ENCODE measurements at regions not wholly inside any gene's neighbourhood (a gene's known extent, or its start where the extent isn't known, plus 50 kb on each side); places are given as distances from the start of the nearest gene placed in this dataset.

- no peak for DNase-seq
These were observed 88.1 kb downstream of the YTHDF1 start for GRCh38 chr20:63127700-63128364.

- no peak for DNase-seq
These were observed 88.8 kb downstream of the YTHDF1 start for GRCh38 chr20:63126876-63127699.

- DNase-seq, result no peak
These were observed 89.9 kb downstream of the YTHDF1 start for GRCh38 chr20:63125838-63126601.

- DNase-seq, result no peak
These were observed 90.4 kb downstream of the YTHDF1 start for GRCh38 chr20:63125581-63125837.

- DNase-seq, result no peak
These were observed 91.0 kb downstream of the YTHDF1 start for GRCh38 chr20:63124782-63125580.

- DNase-seq, result peak; percentile 71
These were observed 91.7 kb downstream of the YTHDF1 start for GRCh38 chr20:63124092-63124781.

GRCh38 chr20:63123331-63123741, 92.6 kb downstream of the YTHDF1 start:
- DNase-seq, result no peak

GRCh38 chr20:63122626-63123025, 93.3 kb downstream of the YTHDF1 start:
- DNase-seq, result no peak

GRCh38 chr20:63121749-63122405, 94.1 kb downstream of the YTHDF1 start:
- no peak for DNase-seq

- no peak for DNase-seq
These were observed 94.7 kb downstream of the YTHDF1 start for GRCh38 chr20:63121246-63121645.

- DNase-seq, result no peak
These were observed 95.2 kb downstream of the YTHDF1 start for GRCh38 chr20:63120808-63121090.

- no peak for DNase-seq
These were observed 95.7 kb downstream of the YTHDF1 start for GRCh38 chr20:63119963-63120807.

- DNase-seq, result no peak
These were observed 96.6 kb downstream of the YTHDF1 start for GRCh38 chr20:63119121-63119962.

- no peak for DNase-seq
These were observed 97.4 kb downstream of the YTHDF1 start for GRCh38 chr20:63118303-63119120.

GRCh38 chr20:63117661-63118302, 98.1 kb downstream of the YTHDF1 start:
- DNase-seq, result no peak

GRCh38 chr20:63117151-63117550, 98.8 kb downstream of the YTHDF1 start:
- DNase-seq, result no peak

GRCh38 chr20:63116412-63117106, 99.4 kb downstream of the YTHDF1 start:
- DNase-seq, result no peak
